HepG2 (cell line): ENCODE measurements at regions not wholly inside any gene's neighbourhood (a gene's known extent, or its start where the extent isn't known, plus 50 kb on each side); places are given as distances from the start of the nearest gene placed in this dataset.

Source experiments
- ATAD3A ChIP-seq: sonication (generic); formaldehyde crosslinking; IDR thresholded peaks from 2 replicates; pipeline ENCODE4 v1.4.0; 2020; ENCODE audit warnings: missing genetic modification reagents
- EP300 ChIP-seq, 3 experiments: sonication (generic) in 1 of 3; formaldehyde crosslinking in 1 of 3; IDR thresholded peaks; 2 replicates each; pipeline versions ENCODE4 v1.5.1 to v1.6.1; 2011 to 2020; ENCODE audit warnings: low read depth in 2 of 3, low read length in 2 of 3, borderline replicate concordance in 1 of 3, improper control_type of control experiment in 1 of 3, mild to moderate bottlenecking in 1 of 3, missing genetic modification reagents in 1 of 3, moderate library complexity in 1 of 3
- SMAD9 ChIP-seq: sonication (generic); formaldehyde crosslinking; IDR thresholded peaks from 2 replicates; pipeline ENCODE4 v1.5.1; 2020; ENCODE audit warnings: mild to moderate bottlenecking, missing genetic modification reagents
- TF ChIP-seq, protein P1 (sequence below): sonication (generic); formaldehyde crosslinking; conservative IDR thresholded peaks from 2 replicates; pipeline ENCODE4 v1.4.0; 2020; ENCODE audit warnings: missing genetic modification reagents
- TF ChIP-seq, protein P2 (sequence below): sonication (generic); formaldehyde crosslinking; IDR thresholded peaks from 2 replicates; pipeline ENCODE4 v1.8.0; 2022; ENCODE audit warnings: mild to moderate bottlenecking, missing genetic modification reagents, moderate library complexity
- TF ChIP-seq, protein P3 (sequence below): sonication (generic); formaldehyde crosslinking; IDR thresholded peaks from 2 replicates; pipeline ENCODE4 v1.8.1; 2023; ENCODE audit warnings: mild to moderate bottlenecking, missing genetic modification reagents, borderline replicate concordance

DNA sequence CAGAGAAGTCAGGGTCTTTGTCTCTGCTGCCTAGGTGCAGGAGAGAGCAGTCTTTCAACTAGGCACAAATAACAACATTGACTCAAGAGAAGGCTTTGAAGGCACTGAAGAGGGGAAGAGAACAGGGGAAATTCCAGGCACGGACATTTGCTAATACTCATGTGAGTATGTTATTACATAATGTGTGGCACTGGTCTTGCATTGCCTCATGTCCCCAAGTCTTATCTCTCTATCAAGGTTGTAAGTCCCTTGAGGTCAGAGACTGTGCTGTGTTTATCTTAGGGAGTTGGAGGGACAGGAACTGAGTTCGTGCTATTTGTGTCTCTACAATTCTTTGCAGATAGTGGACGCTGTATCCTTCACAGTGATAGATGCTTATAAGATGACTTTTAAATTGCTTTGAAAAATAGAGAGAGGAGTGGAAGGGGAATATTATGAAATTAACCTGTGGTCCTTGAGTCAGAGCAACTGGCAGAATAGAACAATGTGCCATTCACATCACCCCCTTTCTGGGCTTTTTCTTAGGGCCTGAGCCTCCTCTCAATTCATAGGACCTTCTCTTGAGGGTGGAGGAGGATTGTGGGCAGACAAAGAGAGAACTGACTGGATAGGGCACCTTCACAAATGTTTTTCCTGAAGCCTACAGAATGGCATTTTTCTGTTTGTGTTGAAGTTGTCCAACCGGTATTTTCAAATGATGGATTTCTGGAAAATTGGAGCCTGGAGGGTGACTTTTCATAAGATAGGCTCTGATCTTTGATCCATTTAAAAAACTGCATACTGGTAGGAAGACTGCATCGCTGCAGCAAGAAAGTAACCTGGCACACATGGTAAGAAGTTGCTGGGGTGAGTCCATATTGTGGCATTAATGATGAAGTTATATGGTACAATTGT, 96.6 kb upstream of the CXCR4 start:
- no peak for TF ChIP-seq ATAD3A (CRISPR knock-in tag)
- TF ChIP-seq, protein P1, sequence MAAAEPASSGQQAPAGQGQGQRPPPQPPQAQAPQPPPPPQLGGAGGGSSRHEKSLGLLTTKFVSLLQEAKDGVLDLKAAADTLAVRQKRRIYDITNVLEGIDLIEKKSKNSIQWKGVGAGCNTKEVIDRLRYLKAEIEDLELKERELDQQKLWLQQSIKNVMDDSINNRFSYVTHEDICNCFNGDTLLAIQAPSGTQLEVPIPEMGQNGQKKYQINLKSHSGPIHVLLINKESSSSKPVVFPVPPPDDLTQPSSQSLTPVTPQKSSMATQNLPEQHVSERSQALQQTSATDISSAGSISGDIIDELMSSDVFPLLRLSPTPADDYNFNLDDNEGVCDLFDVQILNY (CRISPR knock-in tag) = no peak
- TF ChIP-seq, protein P2, sequence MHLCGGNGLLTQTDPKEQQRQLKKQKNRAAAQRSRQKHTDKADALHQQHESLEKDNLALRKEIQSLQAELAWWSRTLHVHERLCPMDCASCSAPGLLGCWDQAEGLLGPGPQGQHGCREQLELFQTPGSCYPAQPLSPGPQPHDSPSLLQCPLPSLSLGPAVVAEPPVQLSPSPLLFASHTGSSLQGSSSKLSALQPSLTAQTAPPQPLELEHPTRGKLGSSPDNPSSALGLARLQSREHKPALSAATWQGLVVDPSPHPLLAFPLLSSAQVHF = no peak
- TF ChIP-seq, protein P3, sequence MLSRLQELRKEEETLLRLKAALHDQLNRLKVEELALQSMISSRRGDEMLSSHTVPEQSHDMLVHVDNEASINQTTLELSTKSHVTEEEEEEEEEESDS (CRISPR knock-in tag) = no peak
- TF ChIP-seq SMAD9 (CRISPR knock-in tag) = no peak
- TF ChIP-seq EP300 (IDR thresholded peaks at IDR 0.05; ENCODE audit: low read depth in 2 of 2, low read length in 2 of 2) = no peak
- no peak for TF ChIP-seq EP300 (CRISPR knock-in tag; IDR thresholded peaks at IDR 0.05; ENCODE audit: borderline replicate concordance)
